OCI-LY3 (cell line): ENCODE measurements at regions not wholly inside any gene's neighbourhood (a gene's known extent, or its start where the extent isn't known, plus 50 kb on each side); places are given as distances from the start of the nearest gene placed in this dataset.

Experiments used
- CTCF ChIP-seq: fragments of 200-600, 300-600 bp; sonication (generic); IDR thresholded peaks from 2 replicates; pipeline ENCODE4 v1.5.1; 2014; ENCODE audit warnings: antibody characterized with exemption, low read length, low read depth
- EZH2phosphoT487 ChIP-seq: fragments of 200-600 bp; shearing (Covaris generic); IDR thresholded peaks from 2 replicates; pipeline ENCODE4 v1.6.1; 2018; ENCODE audit warnings: antibody characterized with exemption, mixed run types, low read depth

DNA sequence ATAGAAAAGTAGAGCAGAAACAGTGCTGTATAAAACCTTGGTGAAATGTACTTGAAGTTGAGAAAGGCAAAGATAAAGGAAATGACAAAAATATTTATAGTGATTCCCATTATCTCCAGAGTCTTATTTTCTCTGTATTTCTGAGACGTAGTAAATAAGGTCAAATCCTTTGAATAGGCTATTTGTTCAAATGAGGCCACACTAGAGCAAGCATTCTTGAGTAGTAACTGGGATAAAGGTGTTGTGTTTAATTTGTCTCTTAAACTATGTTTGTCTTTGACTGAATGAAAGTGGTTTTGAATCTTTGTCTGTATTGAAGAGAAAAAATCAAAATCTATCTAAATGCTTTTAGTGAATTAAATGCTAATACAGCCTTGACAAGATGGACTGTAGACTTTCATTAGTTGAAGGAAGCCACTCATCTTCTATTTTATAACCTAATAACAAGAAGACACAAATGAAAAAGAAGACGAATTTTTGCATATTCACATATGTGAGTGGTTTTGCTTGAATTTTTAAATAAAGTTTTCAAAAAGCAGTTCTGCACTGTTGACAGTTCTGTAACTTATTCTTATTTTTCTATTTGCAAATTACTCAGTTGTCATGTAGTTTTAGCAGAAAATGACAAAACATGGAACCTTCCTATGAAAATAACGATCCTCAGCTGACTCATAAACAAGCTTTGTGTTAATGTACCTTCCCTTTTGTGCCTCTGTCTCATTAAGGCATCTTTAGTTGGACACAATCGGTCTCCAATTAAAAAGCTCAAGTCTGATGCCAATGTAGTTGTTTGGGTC, 94.8 kb upstream of the PCDH18 start:
- TF ChIP-seq CTCF, result no peak
- TF ChIP-seq EZH2phosphoT487, result no peak
